Medulla oblongata (tissue), 1 donor: ENCODE measurements at regions not wholly inside any gene's neighbourhood (a gene's known extent, or its start where the extent isn't known, plus 50 kb on each side); places are given as distances from the start of the nearest gene placed in this dataset.
"Not testable (repeated sequence)": the region's sequence is repeated elsewhere in the genome, so short reads cannot be mapped to it uniquely, and the experiment has no call there.

ENCODE experiments used
- DNase-seq: peaks from one replicate; pipeline ENCODE4 v3.0.0-alpha.2; 2015; ENCODE audit errors: extremely low spot score

DNA sequence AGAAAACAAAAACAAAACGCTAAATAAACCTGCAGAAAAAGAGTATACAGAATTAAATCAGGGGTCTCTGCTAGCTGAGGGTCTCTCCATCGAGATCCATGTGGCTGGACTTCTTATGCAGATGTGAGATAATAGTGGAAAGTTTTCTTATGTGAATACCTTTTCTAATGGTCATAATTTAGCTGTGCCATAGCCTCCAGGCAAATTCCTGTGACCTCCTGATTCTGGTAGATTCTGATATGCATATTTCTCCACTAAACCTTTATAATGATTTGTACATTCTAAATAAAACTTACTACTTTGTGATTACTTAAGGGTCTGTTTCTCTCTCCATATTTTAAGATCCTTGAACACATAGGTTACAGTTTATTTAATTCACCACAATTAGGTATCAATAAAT is 1002.6 kb downstream of the GALC start:
- DNase-seq = no peak

- DNase-seq = no peak
Observed at GRCh38 chr14:86989285-86989684, 1003.7 kb downstream of the GALC start.

DNA sequence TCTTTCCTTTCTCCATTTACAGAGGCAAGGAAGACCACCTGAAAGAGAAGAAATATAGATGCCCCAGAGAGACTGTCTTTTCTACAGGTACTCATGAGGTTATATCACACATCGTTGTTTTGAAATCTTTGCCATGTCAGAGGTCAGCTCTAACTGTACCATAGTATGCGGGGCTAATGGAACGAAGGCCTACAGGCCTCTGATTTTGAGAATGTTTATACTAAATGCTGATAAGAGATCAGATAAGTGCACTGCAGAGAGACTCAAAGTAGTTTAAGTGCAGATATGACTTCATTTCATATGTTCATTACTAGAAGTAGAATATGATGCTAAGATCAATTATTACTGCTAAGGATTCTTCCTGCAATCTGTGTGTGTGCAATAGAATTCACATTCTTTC is 1005.0 kb downstream of the GALC start:
- no peak for DNase-seq

DNA sequence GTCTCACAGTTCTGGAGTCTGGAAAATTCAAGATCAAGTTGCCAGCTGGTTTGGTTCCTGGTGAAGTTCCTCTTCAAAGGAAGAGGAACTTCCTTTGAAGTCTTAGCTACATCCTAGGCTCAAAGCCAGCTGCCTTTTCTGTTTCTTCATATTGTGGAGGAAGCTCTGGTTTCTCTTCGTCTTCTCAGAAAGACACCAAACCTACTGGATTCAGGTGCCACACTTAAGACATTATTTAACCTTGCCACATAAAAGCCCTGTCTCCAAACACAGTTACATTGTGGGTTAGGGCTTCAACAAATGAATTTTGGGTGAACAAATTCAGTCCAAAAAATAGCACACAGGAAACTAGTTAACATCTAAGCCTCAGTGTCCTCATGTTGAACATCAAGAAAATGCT is 1019.8 kb downstream of the GALC start:
- DNase-seq = no peak

- DNase-seq = no peak
Observed at GRCh38 chr14:86971292-86971691, 1021.7 kb downstream of the GALC start.

DNA sequence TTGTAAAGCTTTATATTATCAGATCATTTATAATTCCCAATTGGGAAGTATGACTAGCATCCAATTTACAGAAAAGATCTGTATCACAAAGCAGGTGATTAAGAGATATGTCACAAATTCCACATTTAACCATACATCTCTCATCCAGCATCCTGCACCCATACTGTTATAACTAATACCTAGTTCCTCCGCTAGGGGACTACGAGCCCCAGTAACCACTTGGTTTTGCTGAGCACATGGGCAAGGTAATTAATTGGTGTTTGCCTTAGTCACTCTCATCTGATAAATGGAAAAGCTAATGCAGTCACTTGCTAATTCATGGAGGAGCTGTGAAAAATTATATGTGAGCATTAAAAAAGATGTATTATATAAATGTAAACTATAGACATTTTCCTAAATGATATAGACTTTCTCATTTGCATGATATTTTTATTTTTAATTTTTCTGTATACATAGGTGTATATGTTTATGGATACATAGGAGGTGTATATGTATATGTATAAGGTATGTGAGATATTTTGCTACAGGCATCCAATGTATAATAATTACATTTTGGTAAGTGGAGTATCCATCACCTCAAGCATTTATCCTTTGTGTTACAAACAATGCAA is 1031.8 kb downstream of the GALC start:
- no peak for DNase-seq

GRCh38 chr14:86955771-86956354 is 1037.1 kb downstream of the GALC start:
- no peak for DNase-seq

GRCh38 chr14:86954623-86955022 is 1038.4 kb downstream of the GALC start:
- DNase-seq = peak; percentile 6

DNA sequence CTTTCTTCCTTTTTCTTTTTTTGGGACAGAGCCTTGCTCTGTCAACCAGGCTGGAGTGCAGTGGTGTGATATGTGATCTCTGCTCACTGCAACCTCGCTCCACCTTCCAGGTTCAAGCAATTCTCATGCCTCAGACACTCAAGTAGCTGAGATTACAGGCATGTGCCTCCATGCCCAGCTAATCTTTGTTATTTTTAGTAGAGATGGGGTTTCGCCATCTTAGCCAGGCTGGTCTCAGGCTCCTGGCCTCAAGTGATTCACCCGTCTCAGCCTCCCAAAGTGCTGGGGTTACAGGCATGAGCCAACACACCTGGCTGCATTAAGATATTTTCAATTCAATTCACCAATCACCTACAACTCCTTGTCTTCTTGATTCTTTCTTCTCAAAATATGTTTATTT is 1046.5 kb downstream of the GALC start:
- no peak for DNase-seq

- DNase-seq = no peak
Observed at GRCh38 chr14:86944434-86944833, 1048.5 kb downstream of the GALC start.

- no peak for DNase-seq
Observed at GRCh38 chr14:86943391-86944365, 1049.3 kb downstream of the GALC start.

DNA sequence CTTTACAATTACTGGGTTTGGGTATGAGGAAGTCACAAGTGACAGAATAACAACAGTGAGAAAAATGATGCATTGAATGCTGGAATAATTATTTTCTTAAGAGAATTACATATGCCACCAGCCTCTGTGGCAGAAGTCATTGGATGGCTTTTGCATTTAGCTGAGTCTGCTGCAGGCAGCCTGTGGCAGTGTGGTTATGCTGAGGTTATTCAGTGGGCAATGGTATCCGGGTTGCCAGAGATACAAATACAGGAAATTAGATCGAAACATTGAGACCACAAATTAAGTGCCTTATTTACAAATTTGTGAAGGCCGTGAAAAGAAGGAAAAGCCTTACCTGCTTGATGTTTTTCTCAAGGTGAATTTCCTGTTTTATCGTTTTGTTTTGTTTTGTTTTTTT is 1050.0 kb downstream of the GALC start:
- no peak for DNase-seq

- no peak for DNase-seq
Observed at GRCh38 chr14:86940106-86940505, 1052.9 kb downstream of the GALC start.

DNA sequence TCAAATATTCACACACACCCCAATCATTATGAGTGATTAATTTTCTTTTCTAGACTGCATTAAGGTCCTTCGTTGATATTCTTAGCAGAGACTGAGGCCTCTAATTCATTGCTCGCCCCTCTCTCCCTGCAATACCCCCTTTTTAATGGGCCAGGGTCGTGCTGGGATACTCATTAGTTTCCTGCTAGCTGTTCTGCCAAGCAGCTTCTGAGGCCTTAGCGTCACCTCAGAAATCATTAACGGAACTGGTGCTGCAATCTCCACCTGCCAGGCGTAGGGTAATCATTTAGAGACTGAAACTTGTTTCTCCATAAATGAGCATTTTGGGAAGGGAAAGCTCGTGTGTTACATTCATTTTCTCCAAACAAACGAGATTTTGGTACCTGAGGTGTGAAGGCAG is 1054.7 kb downstream of the GALC start:
- no peak for DNase-seq

DNA sequence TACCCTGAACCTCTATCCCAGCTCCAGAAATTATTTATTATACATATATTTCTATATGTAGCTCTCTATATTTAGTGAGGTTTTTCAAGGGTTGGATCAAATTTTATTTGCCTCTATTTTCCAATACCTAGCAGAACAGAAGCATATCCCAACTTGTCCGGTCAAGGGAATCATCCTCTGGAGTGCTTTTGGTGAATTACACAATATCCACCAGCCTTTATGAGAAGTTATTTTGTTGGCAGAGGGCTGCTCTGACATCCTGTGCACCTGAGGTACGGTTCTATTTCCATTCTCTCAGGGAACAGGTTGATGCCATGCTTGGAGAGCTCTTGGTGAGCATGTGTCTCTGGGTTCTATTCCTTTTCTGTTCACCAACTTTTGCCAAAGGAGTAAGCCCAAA is 1056.4 kb downstream of the GALC start:
- DNase-seq = no peak

DNA sequence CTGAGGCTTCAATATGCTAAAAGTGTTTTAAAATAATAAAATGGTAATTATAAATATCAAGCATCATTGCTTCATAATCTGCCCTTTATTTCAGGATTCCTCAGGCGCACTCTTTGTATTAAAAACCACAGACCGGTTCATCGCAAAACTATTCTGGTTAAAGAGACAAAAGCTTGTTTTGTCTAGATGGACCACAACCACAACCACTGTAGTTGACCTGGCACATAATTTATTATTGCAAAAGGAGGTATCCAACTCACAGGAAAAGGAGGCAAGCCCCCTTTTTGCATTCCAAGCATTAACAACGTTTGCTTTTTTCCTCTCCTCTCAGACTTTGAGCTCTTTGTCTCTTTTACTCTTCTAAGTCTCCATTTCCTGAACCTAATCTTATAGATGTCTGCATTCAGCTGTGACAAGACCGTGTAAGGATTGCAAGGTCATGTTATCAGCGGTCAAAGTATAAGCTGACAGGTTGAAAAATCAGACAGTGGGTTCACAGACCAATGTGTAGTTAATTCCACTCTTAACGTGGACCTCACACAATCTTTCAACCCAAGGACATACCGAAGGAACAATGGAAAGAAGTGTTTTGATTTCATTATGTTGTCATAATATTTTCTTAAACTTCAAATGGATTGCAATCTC is 1057.6 kb downstream of the GALC start:
- no peak for DNase-seq

GRCh38 chr14:86933958-86934595 is 1058.9 kb downstream of the GALC start:
- DNase-seq = no peak

DNA sequence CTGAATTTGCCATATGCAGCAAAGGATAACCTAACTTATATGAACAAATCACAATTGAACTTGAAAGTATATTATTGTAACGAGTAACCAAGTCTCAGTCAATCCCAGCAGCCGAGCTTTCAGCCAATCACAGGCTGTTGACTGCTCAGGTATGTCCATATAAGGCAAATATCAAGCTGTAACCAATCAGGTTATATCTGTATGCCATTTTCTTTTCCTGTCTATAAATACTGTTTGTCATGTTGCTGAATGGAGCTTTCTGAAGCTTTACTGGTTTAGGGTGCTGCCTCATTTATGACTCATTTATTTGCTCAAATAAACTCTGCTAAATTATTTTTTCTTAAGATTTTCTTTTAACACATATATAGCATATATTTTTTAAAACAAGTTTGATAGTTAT is 1059.5 kb downstream of the GALC start:
- DNase-seq = no peak

DNA sequence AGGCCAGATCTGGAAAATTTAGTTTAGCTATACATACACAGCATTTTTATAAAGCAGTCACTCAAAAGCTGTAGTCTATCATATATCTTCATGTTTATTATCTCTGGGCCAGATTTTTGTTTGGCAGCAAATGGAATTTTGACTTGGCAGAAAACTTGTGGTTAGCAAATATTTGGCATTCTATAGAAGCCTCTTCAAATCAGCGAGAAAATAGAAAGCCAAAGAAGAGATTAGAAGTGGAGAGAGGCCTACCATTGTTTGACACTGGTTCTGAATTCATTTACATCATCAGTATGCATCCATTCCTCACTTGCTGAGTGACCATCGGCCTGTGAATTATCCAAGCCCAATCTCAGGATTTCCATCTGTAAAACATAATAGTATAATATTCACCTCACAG is 1077.6 kb downstream of the GALC start:
- no peak for DNase-seq

GRCh38 chr14:86912709-86913108 is 1080.3 kb downstream of the GALC start:
- no peak for DNase-seq

DNA sequence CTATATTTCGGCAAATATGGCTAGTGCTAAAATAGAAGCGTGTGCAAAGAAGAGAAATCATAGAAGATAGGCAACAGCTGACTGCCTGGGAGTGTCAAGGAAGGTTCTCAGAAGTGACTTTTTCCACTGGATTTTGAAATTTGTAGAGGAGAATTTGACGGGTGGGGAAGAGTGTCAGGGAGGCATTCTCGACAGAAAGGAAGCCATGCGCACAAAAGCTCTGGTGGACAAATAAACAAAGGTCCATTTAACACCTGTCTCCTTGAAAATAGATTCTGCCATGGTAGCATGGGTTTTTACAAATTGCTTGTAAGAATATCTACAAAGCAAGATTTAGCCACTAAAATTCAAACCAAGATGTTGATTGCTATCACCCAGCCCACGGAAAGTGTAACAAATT is 1081.5 kb downstream of the GALC start:
- no peak for DNase-seq

- DNase-seq = not testable (repeated sequence)
Observed at GRCh38 chr14:86905386-86905926, 1087.5 kb downstream of the GALC start.
